SK-N-SH treated with all-trans-retinoic acid at 6 μM for 48 hours (cell line): ENCODE measurements at regions not wholly inside any gene's neighbourhood (a gene's known extent, or its start where the extent isn't known, plus 50 kb on each side); places are given as distances from the start of the nearest gene placed in this dataset.
"Not testable (repeated sequence)": the region's sequence is repeated elsewhere in the genome, so short reads cannot be mapped to it uniquely, and the experiment has no call there.

Experiments
- ATAC-seq: fragments of 200-7000 bp; cut with Tn5 transposase; 3 replicates; pipeline ENCODE4 v1.9.1; 2020; ENCODE audit warnings: mild to moderate bottlenecking, moderate library complexity
- BACH2 ChIP-seq: fragments of 250-450 bp; sonication (Bioruptor Pico); IDR thresholded peaks from 2 replicates; pipeline ENCODE4 v1.9.0; 2021; ENCODE audit warnings: mild to moderate bottlenecking, borderline replicate concordance
- RARB ChIP-seq: fragments of 250-450 bp; sonication (Bioruptor Pico); IDR thresholded peaks from 2 replicates; pipeline ENCODE4 v1.8.0; 2021; ENCODE audit warnings: mild to moderate bottlenecking, moderate library complexity
- SNAI2 ChIP-seq: fragments of 250-450 bp; sonication (Bioruptor Pico); IDR thresholded peaks from 2 replicates; pipeline ENCODE4 v1.5.0; 2020; ENCODE audit warnings: mild to moderate bottlenecking, moderate library complexity
- TCF4 ChIP-seq: fragments of 250-450 bp; sonication (Bioruptor Pico); IDR thresholded peaks from 2 replicates; pipeline ENCODE4 v1.8.0; 2021; ENCODE audit warnings: mild to moderate bottlenecking, moderate library complexity, borderline replicate concordance
- ZC3H10 ChIP-seq: fragments of 250-450 bp; sonication (Bioruptor Pico); IDR thresholded peaks from 2 replicates; pipeline ENCODE4 v1.5.1; 2021; ENCODE audit warnings: mild to moderate bottlenecking, moderate library complexity
- ZFP3 ChIP-seq: fragments of 250-450 bp; sonication (Bioruptor Pico); IDR thresholded peaks from 2 replicates; pipeline ENCODE4 v1.5.0; 2020; ENCODE audit warnings: mild to moderate bottlenecking, moderate library complexity
- ZNF565 ChIP-seq: fragments of 450-650 bp; formaldehyde crosslinking; conservative IDR thresholded peaks from 2 replicates; pipeline ENCODE4 v1.5.0; 2020; ENCODE audit warnings: low read depth, mild to moderate bottlenecking, moderate library complexity
- ZNF8 ChIP-seq: fragments of 450-650 bp; formaldehyde crosslinking; IDR thresholded peaks from 2 replicates; pipeline ENCODE4 v1.5.0; 2020; ENCODE audit warnings: mild to moderate bottlenecking, moderate library complexity
- TF ChIP-seq, protein P1 (sequence below): fragments of 250-450 bp; sonication (Bioruptor Pico); IDR thresholded peaks from 2 replicates; pipeline ENCODE4 v1.5.1; 2020; ENCODE audit warnings: low read depth, mild to moderate bottlenecking, moderate library complexity
- TF ChIP-seq, protein P2 (sequence below): fragments of 250-450 bp; sonication (Bioruptor Pico); IDR thresholded peaks from 2 replicates; pipeline ENCODE4 v1.5.1; 2021; ENCODE audit warnings: mild to moderate bottlenecking, moderate library complexity
- TF ChIP-seq, protein P3 (sequence below): fragments of 250-450 bp; sonication (Bioruptor Pico); IDR thresholded peaks from 2 replicates; pipeline ENCODE4 v1.8.0; 2021; ENCODE audit warnings: low read depth, mild to moderate bottlenecking, moderate library complexity, borderline replicate concordance
- TF ChIP-seq, protein P4 (sequence below): fragments of 250-450 bp; sonication (Bioruptor Pico); IDR thresholded peaks from 2 replicates; pipeline ENCODE4 v1.8.0; 2020; ENCODE audit warnings: mild to moderate bottlenecking, moderate library complexity, borderline replicate concordance
- TF ChIP-seq, protein P5 (sequence below): fragments of 250-450 bp; sonication (Bioruptor Pico); IDR thresholded peaks from 2 replicates; pipeline ENCODE4 v1.5.0; 2020; ENCODE audit warnings: mild to moderate bottlenecking, moderate library complexity

DNA sequence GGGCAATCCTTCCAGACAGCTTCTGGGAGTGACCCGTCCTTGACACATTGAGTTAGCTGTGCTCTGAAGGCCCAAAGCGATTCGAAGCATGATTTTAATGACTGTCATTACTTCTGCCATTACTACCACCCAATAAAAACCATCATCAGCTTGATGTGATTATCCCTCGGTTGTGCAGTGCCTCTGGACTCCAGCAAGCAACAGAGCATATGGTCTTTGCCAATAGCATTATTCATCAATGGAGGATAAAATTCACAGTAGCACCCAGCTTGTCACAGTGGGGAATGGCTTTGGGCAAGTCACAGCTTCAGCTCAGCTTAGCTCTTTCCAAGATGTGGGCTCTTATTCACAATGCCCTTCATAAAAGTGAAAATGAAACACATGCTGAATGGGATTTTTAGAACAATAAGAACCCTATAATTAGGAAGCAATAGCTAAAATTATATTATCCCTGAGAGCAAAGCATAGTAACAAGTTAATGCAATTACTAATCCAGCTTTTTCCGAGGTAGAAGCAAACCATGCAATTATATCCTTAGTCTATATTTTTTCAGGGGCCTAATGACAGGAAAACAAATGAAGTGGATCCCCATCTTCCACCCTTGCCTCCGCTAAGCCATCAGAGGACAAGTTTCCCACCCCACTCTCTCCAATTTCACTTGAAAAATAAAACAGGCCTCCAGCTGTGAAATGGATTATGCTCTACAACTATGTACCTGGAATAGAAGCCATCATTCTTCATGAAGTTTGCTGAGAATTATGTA is 163.0 kb upstream of the EEA1 start:
- no peak for ATAC-seq
- TF ChIP-seq, protein P1, sequence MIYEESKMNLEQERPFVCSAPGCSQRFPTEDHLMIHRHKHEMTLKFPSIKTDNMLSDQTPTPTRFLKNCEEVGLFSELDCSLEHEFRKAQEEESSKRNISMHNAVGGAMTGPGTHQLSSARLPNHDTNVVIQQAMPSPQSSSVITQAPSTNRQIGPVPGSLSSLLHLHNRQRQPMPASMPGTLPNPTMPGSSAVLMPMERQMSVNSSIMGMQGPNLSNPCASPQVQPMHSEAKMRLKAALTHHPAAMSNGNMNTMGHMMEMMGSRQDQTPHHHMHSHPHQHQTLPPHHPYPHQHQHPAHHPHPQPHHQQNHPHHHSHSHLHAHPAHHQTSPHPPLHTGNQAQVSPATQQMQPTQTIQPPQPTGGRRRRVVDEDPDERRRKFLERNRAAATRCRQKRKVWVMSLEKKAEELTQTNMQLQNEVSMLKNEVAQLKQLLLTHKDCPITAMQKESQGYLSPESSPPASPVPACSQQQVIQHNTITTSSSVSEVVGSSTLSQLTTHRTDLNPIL (CRISPR knock-in tag): no peak
- TF ChIP-seq, protein P2, sequence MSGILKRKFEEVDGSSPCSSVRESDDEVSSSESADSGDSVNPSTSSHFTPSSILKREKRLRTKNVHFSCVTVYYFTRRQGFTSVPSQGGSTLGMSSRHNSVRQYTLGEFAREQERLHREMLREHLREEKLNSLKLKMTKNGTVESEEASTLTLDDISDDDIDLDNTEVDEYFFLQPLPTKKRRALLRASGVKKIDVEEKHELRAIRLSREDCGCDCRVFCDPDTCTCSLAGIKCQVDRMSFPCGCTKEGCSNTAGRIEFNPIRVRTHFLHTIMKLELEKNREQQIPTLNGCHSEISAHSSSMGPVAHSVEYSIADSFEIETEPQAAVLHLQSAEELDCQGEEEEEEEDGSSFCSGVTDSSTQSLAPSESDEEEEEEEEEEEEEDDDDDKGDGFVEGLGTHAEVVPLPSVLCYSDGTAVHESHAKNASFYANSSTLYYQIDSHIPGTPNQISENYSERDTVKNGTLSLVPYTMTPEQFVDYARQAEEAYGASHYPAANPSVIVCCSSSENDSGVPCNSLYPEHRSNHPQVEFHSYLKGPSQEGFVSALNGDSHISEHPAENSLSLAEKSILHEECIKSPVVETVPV (CRISPR knock-in tag): no peak
- no peak for TF ChIP-seq SNAI2 (CRISPR knock-in tag)
- TF ChIP-seq ZC3H10 (CRISPR knock-in tag): no peak; the same call in 1 of the 2 replicates
- no peak for TF ChIP-seq ZNF8
- no peak for TF ChIP-seq RARB
- no peak for TF ChIP-seq ZNF565 (CRISPR knock-in tag)
- TF ChIP-seq, protein P3, sequence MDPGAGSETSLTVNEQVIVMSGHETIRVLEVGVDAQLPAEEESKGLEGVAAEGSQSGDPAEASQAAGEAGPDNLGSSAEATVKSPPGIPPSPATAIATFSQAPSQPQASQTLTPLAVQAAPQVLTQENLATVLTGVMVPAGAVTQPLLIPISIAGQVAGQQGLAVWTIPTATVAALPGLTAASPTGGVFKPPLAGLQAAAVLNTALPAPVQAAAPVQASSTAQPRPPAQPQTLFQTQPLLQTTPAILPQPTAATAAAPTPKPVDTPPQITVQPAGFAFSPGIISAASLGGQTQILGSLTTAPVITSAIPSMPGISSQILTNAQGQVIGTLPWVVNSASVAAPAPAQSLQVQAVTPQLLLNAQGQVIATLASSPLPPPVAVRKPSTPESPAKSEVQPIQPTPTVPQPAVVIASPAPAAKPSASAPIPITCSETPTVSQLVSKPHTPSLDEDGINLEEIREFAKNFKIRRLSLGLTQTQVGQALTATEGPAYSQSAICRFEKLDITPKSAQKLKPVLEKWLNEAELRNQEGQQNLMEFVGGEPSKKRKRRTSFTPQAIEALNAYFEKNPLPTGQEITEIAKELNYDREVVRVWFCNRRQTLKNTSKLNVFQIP (CRISPR knock-in tag): no peak
- TF ChIP-seq, protein P4, sequence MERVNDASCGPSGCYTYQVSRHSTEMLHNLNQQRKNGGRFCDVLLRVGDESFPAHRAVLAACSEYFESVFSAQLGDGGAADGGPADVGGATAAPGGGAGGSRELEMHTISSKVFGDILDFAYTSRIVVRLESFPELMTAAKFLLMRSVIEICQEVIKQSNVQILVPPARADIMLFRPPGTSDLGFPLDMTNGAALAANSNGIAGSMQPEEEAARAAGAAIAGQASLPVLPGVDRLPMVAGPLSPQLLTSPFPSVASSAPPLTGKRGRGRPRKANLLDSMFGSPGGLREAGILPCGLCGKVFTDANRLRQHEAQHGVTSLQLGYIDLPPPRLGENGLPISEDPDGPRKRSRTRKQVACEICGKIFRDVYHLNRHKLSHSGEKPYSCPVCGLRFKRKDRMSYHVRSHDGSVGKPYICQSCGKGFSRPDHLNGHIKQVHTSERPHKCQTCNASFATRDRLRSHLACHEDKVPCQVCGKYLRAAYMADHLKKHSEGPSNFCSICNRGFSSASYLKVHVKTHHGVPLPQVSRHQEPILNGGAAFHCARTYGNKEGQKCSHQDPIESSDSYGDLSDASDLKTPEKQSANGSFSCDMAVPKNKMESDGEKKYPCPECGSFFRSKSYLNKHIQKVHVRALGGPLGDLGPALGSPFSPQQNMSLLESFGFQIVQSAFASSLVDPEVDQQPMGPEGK (CRISPR knock-in tag): no peak
- no peak for TF ChIP-seq BACH2
- TF ChIP-seq ZFP3 (CRISPR knock-in tag): no peak
- TF ChIP-seq TCF4 (CRISPR knock-in tag): no peak

DNA sequence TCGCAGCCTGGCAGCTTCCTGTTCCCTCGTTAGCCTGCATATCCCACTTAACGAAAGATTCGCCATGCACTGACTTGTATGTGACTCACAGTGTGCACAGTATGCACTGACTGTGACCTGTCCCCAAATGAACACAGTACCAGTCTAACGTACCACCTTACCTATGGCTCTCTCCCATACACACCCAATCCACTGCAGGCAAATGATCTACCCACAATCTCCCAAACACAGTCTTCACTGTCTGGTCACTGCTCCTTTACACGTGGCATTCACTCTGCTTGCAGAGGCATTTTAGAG is 163.5 kb upstream of the EEA1 start:
- no peak for ATAC-seq
- TF ChIP-seq, protein P5, sequence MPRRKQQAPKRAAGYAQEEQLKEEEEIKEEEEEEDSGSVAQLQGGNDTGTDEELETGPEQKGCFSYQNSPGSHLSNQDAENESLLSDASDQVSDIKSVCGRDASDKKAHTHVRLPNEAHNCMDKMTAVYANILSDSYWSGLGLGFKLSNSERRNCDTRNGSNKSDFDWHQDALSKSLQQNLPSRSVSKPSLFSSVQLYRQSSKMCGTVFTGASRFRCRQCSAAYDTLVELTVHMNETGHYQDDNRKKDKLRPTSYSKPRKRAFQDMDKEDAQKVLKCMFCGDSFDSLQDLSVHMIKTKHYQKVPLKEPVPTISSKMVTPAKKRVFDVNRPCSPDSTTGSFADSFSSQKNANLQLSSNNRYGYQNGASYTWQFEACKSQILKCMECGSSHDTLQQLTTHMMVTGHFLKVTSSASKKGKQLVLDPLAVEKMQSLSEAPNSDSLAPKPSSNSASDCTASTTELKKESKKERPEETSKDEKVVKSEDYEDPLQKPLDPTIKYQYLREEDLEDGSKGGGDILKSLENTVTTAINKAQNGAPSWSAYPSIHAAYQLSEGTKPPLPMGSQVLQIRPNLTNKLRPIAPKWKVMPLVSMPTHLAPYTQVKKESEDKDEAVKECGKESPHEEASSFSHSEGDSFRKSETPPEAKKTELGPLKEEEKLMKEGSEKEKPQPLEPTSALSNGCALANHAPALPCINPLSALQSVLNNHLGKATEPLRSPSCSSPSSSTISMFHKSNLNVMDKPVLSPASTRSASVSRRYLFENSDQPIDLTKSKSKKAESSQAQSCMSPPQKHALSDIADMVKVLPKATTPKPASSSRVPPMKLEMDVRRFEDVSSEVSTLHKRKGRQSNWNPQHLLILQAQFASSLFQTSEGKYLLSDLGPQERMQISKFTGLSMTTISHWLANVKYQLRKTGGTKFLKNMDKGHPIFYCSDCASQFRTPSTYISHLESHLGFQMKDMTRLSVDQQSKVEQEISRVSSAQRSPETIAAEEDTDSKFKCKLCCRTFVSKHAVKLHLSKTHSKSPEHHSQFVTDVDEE (CRISPR knock-in tag): no peak

DNA sequence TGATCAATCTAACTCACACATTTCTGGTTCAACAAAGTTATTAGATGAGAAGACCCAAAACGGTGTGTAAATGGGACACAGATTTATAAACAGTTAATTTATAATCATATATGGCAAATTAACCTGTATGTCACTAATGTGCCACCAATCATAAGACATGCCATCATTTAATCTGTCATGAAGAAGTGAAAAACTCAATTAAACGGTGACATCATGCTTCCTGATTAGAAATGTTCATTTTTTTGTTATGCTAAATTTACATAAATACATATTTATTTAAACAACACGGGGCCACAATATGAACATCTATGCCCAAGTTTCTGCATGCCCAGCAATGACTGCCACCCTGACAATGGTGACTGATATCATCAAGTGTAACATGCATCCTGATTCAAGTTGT is 164.1 kb upstream of the EEA1 start:
- no peak for ATAC-seq
- no peak for TF ChIP-seq RARB

DNA sequence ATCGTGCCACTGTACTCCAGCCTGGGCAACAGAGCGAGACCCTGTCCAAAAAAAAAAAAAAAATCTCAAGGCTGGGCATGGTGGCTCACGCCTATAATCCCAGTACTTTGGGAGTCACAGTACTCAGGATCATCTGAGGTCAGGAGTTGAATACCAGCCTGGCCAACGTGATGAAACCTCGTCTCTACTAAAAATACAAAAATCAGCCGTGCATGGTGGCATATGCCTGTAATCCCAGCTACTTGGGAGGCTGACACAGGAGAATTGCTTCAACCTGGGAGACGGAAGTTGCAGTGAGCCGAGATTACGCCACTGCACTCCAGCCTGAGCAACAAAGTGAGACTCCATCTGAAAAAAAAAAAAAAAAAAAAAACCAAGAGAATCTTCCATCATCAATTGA is 165.1 kb upstream of the EEA1 start:
- not testable (repeated sequence) for ATAC-seq

DNA sequence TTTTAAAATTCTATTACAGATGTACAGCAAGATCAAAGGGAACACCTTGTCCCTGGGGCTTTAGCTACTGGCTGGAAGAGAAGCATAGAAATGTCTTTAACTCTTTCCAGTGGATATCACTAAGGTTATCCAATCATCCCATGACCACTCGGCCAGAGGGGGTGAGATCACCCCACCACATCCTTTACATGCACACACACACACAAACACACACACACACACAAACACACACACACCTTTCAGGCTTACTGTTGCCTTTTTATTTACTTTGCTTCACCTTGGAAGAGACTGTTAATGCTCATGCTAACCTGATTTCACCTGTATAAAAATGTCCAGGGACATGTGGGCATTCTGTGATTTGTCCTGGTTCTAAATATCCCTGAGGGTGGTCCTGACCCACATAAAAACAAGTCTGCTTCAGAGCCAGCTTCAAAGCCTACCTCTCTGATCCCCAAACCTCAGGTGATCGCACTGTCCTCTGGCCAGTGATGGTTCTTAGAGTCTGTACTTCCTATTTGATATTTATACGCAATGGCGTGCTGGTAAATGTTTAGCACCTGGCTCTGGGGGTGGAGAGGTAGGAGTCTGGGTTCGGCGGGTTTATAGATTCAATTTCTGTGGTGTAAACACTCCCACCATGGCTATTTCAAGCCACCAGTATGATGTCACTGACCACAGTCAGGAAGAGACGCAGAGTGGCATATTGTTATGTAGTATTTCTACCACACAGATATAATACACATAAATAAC is 166.1 kb upstream of the EEA1 start:
- TF ChIP-seq, protein P1 (CRISPR knock-in tag): no peak
- TF ChIP-seq, protein P3 (CRISPR knock-in tag): no peak
- TF ChIP-seq, all 23 proteins: peak for 0
- ATAC-seq: no peak; the same call in 2 of the 3 replicates
